CD14-positive monocyte (primary cell): ENCODE measurements at regions not wholly inside any gene's neighbourhood (a gene's known extent, or its start where the extent isn't known, plus 50 kb on each side); places are given as distances from the start of the nearest gene placed in this dataset.

Source experiments
- DNase-seq, 3 donors: peaks; one replicate each; pipeline ENCODE4 v3.0.0-alpha.2; 2011 to 2022
- H2AFZ ChIP-seq: 2 replicates; pipeline ENCODE4 v1.6.0; 2012; ENCODE audit warnings: mild to moderate bottlenecking, low read depth, low read length, inconsistent platforms; ENCODE audit not compliant: insufficient read depth, poor library complexity, severe bottlenecking
- H3K27ac ChIP-seq, 2 donors: 1 replicate in 1 of 2; 2 replicates in 1 of 2; pipeline ENCODE4 v1.5.1; 2012 to 2013; ENCODE audit warnings: low read length in 2 of 2, control low read depth in 1 of 2, inconsistent platforms in 1 of 2, low read depth in 1 of 2, mild to moderate bottlenecking in 1 of 2
- H3K27me3 ChIP-seq, 2 donors: one replicate each; pipeline versions ENCODE4 v1.6.0 to v1.6.1; 2011 to 2013; ENCODE audit warnings: low read length in 2 of 2; ENCODE audit not compliant: control insufficient read depth in 2 of 2, insufficient read depth in 2 of 2
- H3K36me3 ChIP-seq, 2 donors: replicated peaks in 1 of 2; 1 replicate in 1 of 2; 2 replicates in 1 of 2; pipeline versions ENCODE4 v1.5.1 to v1.6.1; 2012 to 2013; ENCODE audit warnings: low read length in 2 of 2, control low read depth in 1 of 2, inconsistent platforms in 1 of 2, mild to moderate bottlenecking in 1 of 2; ENCODE audit not compliant: insufficient read depth in 2 of 2, control insufficient read depth in 1 of 2
- H3K4me1 ChIP-seq, 2 donors: 1 replicate in 1 of 2; 2 replicates in 1 of 2; pipeline versions ENCODE4 v1.5.1 to v1.6.1; 2012 to 2013; ENCODE audit warnings: low read length in 2 of 2, control low read depth in 1 of 2, inconsistent platforms in 1 of 2, mild to moderate bottlenecking in 1 of 2, moderate library complexity in 1 of 2; ENCODE audit not compliant: insufficient read depth in 2 of 2, control insufficient read depth in 1 of 2
- H3K4me2 ChIP-seq: replicated peaks from 2 replicates; pipeline ENCODE3; 2012; ENCODE audit warnings: low read length, moderate library complexity, mild to moderate bottlenecking; ENCODE audit not compliant: poor library complexity, severe bottlenecking; ENCODE audit errors: extremely low read depth
- H3K4me3 ChIP-seq, 3 experiments: fragments of 200-600 bp in 1 of 3; sonication (generic) in 1 of 3; replicated peaks in 1 of 3; 1 replicate in 2 of 3; 2 replicates in 1 of 3; pipeline ENCODE4 v1.5.1; 2011 to 2013; ENCODE audit warnings: low read length in 3 of 3, mild to moderate bottlenecking in 3 of 3, control low read depth in 2 of 3, low read depth in 2 of 3, inconsistent platforms in 1 of 3, moderate library complexity in 1 of 3
- H3K79me2 ChIP-seq: 2 replicates; pipeline ENCODE4 v1.6.0; 2012; ENCODE audit warnings: mild to moderate bottlenecking, control low read depth, inconsistent platforms, low read length, moderate library complexity; ENCODE audit not compliant: insufficient read depth
- H3K9ac ChIP-seq: 2 replicates; pipeline ENCODE4 v1.6.0; 2017; ENCODE audit warnings: low read length, mild to moderate bottlenecking; ENCODE audit not compliant: insufficient read depth, poor library complexity, severe bottlenecking
- H3K9me3 ChIP-seq, 2 donors: replicated peaks in 1 of 2; 1 replicate in 1 of 2; 2 replicates in 1 of 2; pipeline versions ENCODE4 v1.5.1 to v1.6.1; 2012 to 2013; ENCODE audit warnings: low read length in 2 of 2, control low read depth in 1 of 2; ENCODE audit not compliant: control insufficient read depth in 1 of 2, insufficient read depth in 1 of 2
- H4K20me1 ChIP-seq: 2 replicates; pipeline ENCODE4 v1.6.0; 2012; ENCODE audit warnings: mild to moderate bottlenecking, low read length, control low read depth, moderate library complexity; ENCODE audit not compliant: insufficient read depth
- H3K27ac Mint-ChIP-seq, 7 donors: one replicate each; pipeline ENCODE4 v1.8.0; 2020; ENCODE audit warnings: mild to moderate bottlenecking in 7 of 7, mixed read lengths in 7 of 7, moderate library complexity in 6 of 7, inconsistent platforms in 2 of 7
- H3K27me3 Mint-ChIP-seq, 3 donors: one replicate each; pipeline ENCODE4 v1.8.0; 2021 to 2022; ENCODE audit warnings: low read depth in 3 of 3, mild to moderate bottlenecking in 3 of 3, mixed read lengths in 3 of 3, moderate library complexity in 3 of 3, inconsistent platforms in 1 of 3
- H3K36me3 Mint-ChIP-seq, 2 donors: one replicate each; pipeline ENCODE4 v1.8.0; 2020; ENCODE audit warnings: mixed read lengths in 2 of 2, inconsistent platforms in 1 of 2, mild to moderate bottlenecking in 1 of 2
- H3K4me1 Mint-ChIP-seq: one replicate; pipeline ENCODE4 v1.8.0; 2020; ENCODE audit warnings: mild to moderate bottlenecking, mixed read lengths
- H3K4me3 Mint-ChIP-seq, 2 donors: one replicate each; pipeline ENCODE4 v1.8.0; 2020; ENCODE audit warnings: mild to moderate bottlenecking in 2 of 2, mixed read lengths in 2 of 2, moderate library complexity in 1 of 2
- H3K9me3 Mint-ChIP-seq, 7 donors: one replicate each; pipeline ENCODE4 v1.8.0; 2020 to 2022; ENCODE audit warnings: mixed read lengths in 7 of 7, mild to moderate bottlenecking in 6 of 7, moderate library complexity in 6 of 7, inconsistent platforms in 2 of 7
- WGBS: methylation state at CpG from one replicate; pipeline ENCODE4 v1.1.5; 2013; ENCODE audit warnings: missing lambda C conversion rate; ENCODE audit not compliant: insufficient coverage; 5-methylcytosine and 5-hydroxymethylcytosine counted together
- intact Hi-C, 2 donors: fragments of 100-400 bp; cut with micrococcal nuclease; formaldehyde crosslinking; loops; one replicate each; pipeline versions ENCODE4 v1.15.0 to v1.15.1; 2023
- TF ChIP-seq, protein P1 (sequence below): fragments of 200-600 bp; IDR thresholded peaks from one replicate; pipeline ENCODE4 v1.8.0; 2022; ENCODE audit warnings: antibody characterized with exemption, mild to moderate bottlenecking

GRCh38 chr1:54464031-54464476 is 57.9 kb upstream of the SSBP3 start:
- TF ChIP-seq, protein P1, sequence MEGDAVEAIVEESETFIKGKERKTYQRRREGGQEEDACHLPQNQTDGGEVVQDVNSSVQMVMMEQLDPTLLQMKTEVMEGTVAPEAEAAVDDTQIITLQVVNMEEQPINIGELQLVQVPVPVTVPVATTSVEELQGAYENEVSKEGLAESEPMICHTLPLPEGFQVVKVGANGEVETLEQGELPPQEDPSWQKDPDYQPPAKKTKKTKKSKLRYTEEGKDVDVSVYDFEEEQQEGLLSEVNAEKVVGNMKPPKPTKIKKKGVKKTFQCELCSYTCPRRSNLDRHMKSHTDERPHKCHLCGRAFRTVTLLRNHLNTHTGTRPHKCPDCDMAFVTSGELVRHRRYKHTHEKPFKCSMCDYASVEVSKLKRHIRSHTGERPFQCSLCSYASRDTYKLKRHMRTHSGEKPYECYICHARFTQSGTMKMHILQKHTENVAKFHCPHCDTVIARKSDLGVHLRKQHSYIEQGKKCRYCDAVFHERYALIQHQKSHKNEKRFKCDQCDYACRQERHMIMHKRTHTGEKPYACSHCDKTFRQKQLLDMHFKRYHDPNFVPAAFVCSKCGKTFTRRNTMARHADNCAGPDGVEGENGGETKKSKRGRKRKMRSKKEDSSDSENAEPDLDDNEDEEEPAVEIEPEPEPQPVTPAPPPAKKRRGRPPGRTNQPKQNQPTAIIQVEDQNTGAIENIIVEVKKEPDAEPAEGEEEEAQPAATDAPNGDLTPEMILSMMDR: no peak
- Histone ChIP-seq H3K9ac (no peak overlapping the region), H4K20me1 (no peaks in the 10 kb centered on the region), H3K4me3 (no peak overlapping the region), H3K27ac (peak overlapping the region in 1 of 2 donors; percentile 54), H3K79me2 (no peaks in the 10 kb centered on the region), H3K4me2 (no peak overlapping the region), H2AFZ (peak overlapping the region; percentile 24), H3K9me3 (no peaks in the 10 kb centered on the region), H3K4me1 (peaks cover 21 to 29% of the 10 kb centered on the region in 2 donors), H3K27me3 (no peaks in the 10 kb centered on the region), H3K36me3 (no peaks in the 10 kb centered on the region)
- peak; percentile 38 to 83 (median 44) for DNase-seq
- intact Hi-C loops: no loop called here
- peaks cover 23% of the 10 kb centered on the region for H3K4me1 Mint-ChIP-seq
- peak overlapping the region in 1 of 2 donors; percentile 10 for H3K4me3 Mint-ChIP-seq
- WGBS: 68% methylated on average over 4 of the region's 7 CpGs
- H3K27ac Mint-ChIP-seq: peak overlapping the region in 6 of 7 donors; percentile 24 to 75 (median 50)
- H3K9me3 Mint-ChIP-seq: peaks cover 0 to 9% (median 1%) of the 10 kb centered on the region in 7 donors
- no peaks in the 10 kb centered on the region for H3K36me3 Mint-ChIP-seq
- peaks cover 0 to 4% (median 2%) of the 10 kb centered on the region in 3 donors for H3K27me3 Mint-ChIP-seq

GRCh38 chr1:54463259-54464030 is 57.3 kb upstream of the SSBP3 start:
- Mint-ChIP-seq H3K4me1 (peaks cover 23% of the 10 kb centered on the region), H3K27ac (peak overlapping the region in 6 of 7 donors; percentile 42 to 87 (median 55)), H3K4me3 (peak overlapping the region in 1 of 2 donors; percentile 10), H3K36me3 (no peaks in the 10 kb centered on the region), H3K9me3 (peaks cover 0 to 9% (median 1%) of the 10 kb centered on the region in 7 donors), H3K27me3 (peaks cover 0 to 4% (median 2%) of the 10 kb centered on the region in 3 donors)
- WGBS: 95% methylated on average over 2 of the region's 10 CpGs
- Histone ChIP-seq H3K4me1 (peaks cover 21 to 29% of the 10 kb centered on the region in 2 donors), H2AFZ (no peak overlapping the region), H3K79me2 (no peaks in the 10 kb centered on the region), H3K4me3 (no peak overlapping the region), H3K27ac (peak overlapping the region in 1 of 2 donors; percentile 54), H3K9me3 (no peaks in the 10 kb centered on the region), H3K9ac (no peak overlapping the region), H3K4me2 (no peak overlapping the region), H3K36me3 (no peaks in the 10 kb centered on the region), H4K20me1 (no peaks in the 10 kb centered on the region), H3K27me3 (no peaks in the 10 kb centered on the region)
- TF ChIP-seq, protein P1: no peak
- intact Hi-C loops: no loop called here
- no peak for DNase-seq
